Panc1 (cell line): ENCODE measurements at regions not wholly inside any gene's neighbourhood (a gene's known extent, or its start where the extent isn't known, plus 50 kb on each side); places are given as distances from the start of the nearest gene placed in this dataset.

Source experiments
- ATAC-seq: fragments of 200-7000 bp; cut with Tn5 transposase; 2 replicates; pipeline ENCODE4 v1.9.1; 2020; ENCODE audit warnings: mild to moderate bottlenecking, moderate library complexity
- BruUV-seq: library from RNA; stranded (reverse); fragments of 400-500 nt; replicated peaks from 2 replicates; lab custom pipeline; 2021; lab: Mats Ljungman, UMichigan
- CTCF ChIA-PET: fragments of 300-600 bp; sonication (Branson Sonifier 250); formaldehyde crosslinking; loops from one replicate; lab custom pipeline; 2022; ENCODE audit warnings: antibody characterized with exemption; lab: Charles Lee
- POLR2A ChIA-PET: fragments of 300-600 bp; sonication (Branson Sonifier 250); formaldehyde crosslinking; loops from one replicate; lab custom pipeline; 2022; ENCODE audit warnings: antibody characterized with exemption; lab: Charles Lee
- DNase-seq: peaks from one replicate; pipeline ENCODE4 v3.0.0-alpha.2; 2010; ENCODE audit warnings: low read depth, low spot score
- H3K27ac ChIP-seq: 2 replicates; pipeline ENCODE4 v1.5.1; 2011; ENCODE audit warnings: mild to moderate bottlenecking, low read length, inconsistent platforms
- H3K27me3 ChIP-seq: fragments of 200-500 bp; sonication (Bioruptor generic); 2 replicates; pipeline ENCODE4 v1.6.0; 2014; ENCODE audit warnings: low read length, inconsistent platforms; ENCODE audit not compliant: control insufficient read depth, insufficient read depth
- H3K36me3 ChIP-seq: fragments of 200-500 bp; sonication (Bioruptor generic); 2 replicates; pipeline ENCODE4 v1.5.1; 2014; ENCODE audit warnings: inconsistent platforms, mild to moderate bottlenecking, low read length, moderate library complexity; ENCODE audit not compliant: control insufficient read depth, insufficient read depth
- H3K4me1 ChIP-seq: 2 replicates; pipeline ENCODE4 v1.5.1; 2011; ENCODE audit warnings: inconsistent platforms, mild to moderate bottlenecking, low read length, moderate library complexity; ENCODE audit not compliant: control insufficient read depth, insufficient read depth
- H3K4me3 ChIP-seq, 2 experiments: 2 replicates each; pipeline ENCODE4 v1.5.1; 2011 to 2012; ENCODE audit warnings: low read depth in 2 of 2, low read length in 2 of 2, mild to moderate bottlenecking in 2 of 2, inconsistent platforms in 1 of 2, moderate library complexity in 1 of 2
- H3K9me3 ChIP-seq: fragments of 200-500 bp; sonication (Bioruptor generic); 2 replicates; pipeline ENCODE4 v1.5.1; 2014; ENCODE audit warnings: low read depth, mild to moderate bottlenecking, inconsistent platforms, low read length, moderate library complexity; ENCODE audit not compliant: control insufficient read depth, insufficient read depth
- CTCF ChIP-seq: fragments of 450-650 bp; IDR thresholded peaks from 2 replicates; pipeline ENCODE4 v1.5.1; 2017; ENCODE audit warnings: mild to moderate bottlenecking
- POLR2AphosphoS5 ChIP-seq: IDR thresholded peaks from 2 replicates; pipeline ENCODE4 v1.6.1; 2012; ENCODE audit warnings: mild to moderate bottlenecking, low read depth, low read length, moderate library complexity
- REST ChIP-seq, 2 experiments: IDR thresholded peaks; 2 replicates each; pipeline ENCODE4 v1.6.1; 2011 to 2012; ENCODE audit warnings: low read depth in 2 of 2, control low read depth in 1 of 2, low read length in 1 of 2, mild to moderate bottlenecking in 1 of 2, moderate library complexity in 1 of 2; ENCODE audit not compliant: insufficient read depth in 1 of 2
- SIN3A ChIP-seq: IDR thresholded peaks from 2 replicates; pipeline ENCODE4 v1.6.1; 2012; ENCODE audit warnings: low read depth, mild to moderate bottlenecking, low read length, moderate library complexity, borderline replicate concordance; ENCODE audit not compliant: insufficient read depth
- TCF7L2 ChIP-seq: IDR thresholded peaks from 2 replicates; pipeline ENCODE4 v1.6.1; 2011; ENCODE audit warnings: mild to moderate bottlenecking, low read depth, low read length, inconsistent platforms
- in situ Hi-C: cut with HindIII; loops from 2 replicates; pipeline ENCODE4 v1.10.0; 2016; ENCODE audit warnings: low sequenced_read_pairs, low pct_unique_long_range_greater_than_20kb
- intact Hi-C: fragments of 100-400 bp; cut with micrococcal nuclease; formaldehyde crosslinking; loops from one replicate; pipeline ENCODE4 v1.10.0; 2022; ENCODE audit not compliant: unreplicated experiment

GRCh38 chr12:28780096-28780495 lies 369.0 kb upstream of the FAR2 start:
- no peak for ATAC-seq

GRCh38 chr12:28780960-28781359 lies 368.1 kb upstream of the FAR2 start:
- Histone ChIP-seq H3K27ac (no peak overlapping the region), H3K4me1 (no peaks in the 10 kb centered on the region), H3K9me3 (no peaks in the 10 kb centered on the region), H3K27me3 (no peaks in the 10 kb centered on the region), H3K4me3 (no peak overlapping the region), H3K36me3 (no peaks in the 10 kb centered on the region)
- no peak for TF ChIP-seq REST (IDR thresholded peaks at IDR 0.05; ENCODE audit: insufficient read depth in 1 of 2, low read depth in 2 of 2, low read length in 1 of 2)
- TF ChIP-seq POLR2AphosphoS5, result no peak
- TF ChIP-seq TCF7L2, result no peak
- TF ChIP-seq SIN3A, result no peak
- TF ChIP-seq CTCF, result no peak
- DNase-seq (no peak), ATAC-seq (no peak)
- intact Hi-C loops (no loop called here), in situ Hi-C loops (no loop called here)
- BruUV-seq, result no TSS peak
- POLR2A ChIA-PET, result no interaction called here
- CTCF ChIA-PET, result no interaction called here

More at GRCh38 chr12:28780096-28780495, 369.0 kb upstream of the FAR2 start:
- H3K27me3 ChIP-seq, result no peaks in the 10 kb centered on the region
- no peaks in the 10 kb centered on the region for H3K4me1 ChIP-seq
- TF ChIP-seq TCF7L2 (no peak), POLR2AphosphoS5 (no peak), REST (IDR thresholded peaks at IDR 0.05; ENCODE audit: insufficient read depth in 1 of 2, low read depth in 2 of 2, low read length in 1 of 2) (no peak), SIN3A (no peak), CTCF (no peak)
- no peaks in the 10 kb centered on the region for H3K36me3 ChIP-seq
- in situ Hi-C loops (no loop called here), intact Hi-C loops (no loop called here)
- ChIA-PET CTCF (no interaction called here), POLR2A (no interaction called here)
- no peak overlapping the region for H3K27ac ChIP-seq
- BruUV-seq, result no TSS peak
- no peaks in the 10 kb centered on the region for H3K9me3 ChIP-seq
- no peak overlapping the region for H3K4me3 ChIP-seq
- DNase-seq, result peak; percentile 88
